ENCODE measurements at regions not wholly inside any gene's neighbourhood (a gene's known extent, or its start where the extent isn't known, plus 50 kb on each side); places are given as distances from the start of the nearest gene placed in this dataset.
A peak's percentile ranks its signal among the peaks of the same experiment; 100 is the strongest.

GRCh38 chr7:47647918-47648250, 66.0 kb upstream of the TNS3 start:
- no peak for DNase-seq (ENCODE audit: low read depth, low spot score)
- H3K4me3 ChIP-seq (ENCODE audit: low read length): no peak overlapping the region

DNA sequence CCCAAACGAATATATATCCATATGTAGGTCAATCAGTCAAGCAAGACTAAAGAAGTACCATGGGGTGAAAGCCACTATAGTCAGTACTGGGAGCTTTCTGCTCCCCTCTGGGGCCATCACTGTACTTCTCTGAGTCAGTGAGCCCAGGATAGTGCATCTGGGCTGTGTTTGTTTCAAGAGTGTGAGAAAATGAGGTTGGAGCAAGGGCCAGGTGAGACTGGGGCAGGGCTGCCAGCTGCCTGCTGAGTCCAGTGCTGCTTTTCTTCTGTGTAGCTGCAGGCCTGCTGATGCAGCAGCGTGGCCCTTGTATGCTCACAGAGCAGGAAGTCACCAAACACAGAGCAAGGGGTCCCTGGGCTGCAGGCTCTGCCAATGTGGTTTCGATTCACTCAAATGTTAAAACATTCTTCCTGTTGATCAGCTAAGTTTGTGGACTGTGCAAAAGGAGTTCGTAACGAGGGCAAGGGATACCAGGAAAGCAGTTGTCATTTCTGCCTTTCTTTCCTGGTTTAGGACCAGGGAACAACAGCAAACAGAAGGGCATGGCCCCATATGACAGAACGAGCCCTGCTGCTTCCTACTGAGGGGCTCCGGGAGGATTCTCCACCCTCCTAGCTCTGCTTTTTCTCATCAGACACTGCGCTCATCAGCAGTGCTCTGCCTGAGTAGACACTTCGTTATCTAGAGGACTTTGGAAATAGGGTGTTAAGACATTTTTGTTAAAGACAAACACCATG, 65.4 kb upstream of the TNS3 start:
- H3K4me3 ChIP-seq (ENCODE audit: low read length): no peak overlapping the region
- peak; percentile 7 for DNase-seq (ENCODE audit: low read depth, low spot score)

- no peak for DNase-seq (ENCODE audit: low read depth, low spot score)
- H3K4me3 ChIP-seq (ENCODE audit: low read length): no peak overlapping the region
Measured at GRCh38 chr7:47643716-47644400, 61.9 kb upstream of the TNS3 start.

DNA sequence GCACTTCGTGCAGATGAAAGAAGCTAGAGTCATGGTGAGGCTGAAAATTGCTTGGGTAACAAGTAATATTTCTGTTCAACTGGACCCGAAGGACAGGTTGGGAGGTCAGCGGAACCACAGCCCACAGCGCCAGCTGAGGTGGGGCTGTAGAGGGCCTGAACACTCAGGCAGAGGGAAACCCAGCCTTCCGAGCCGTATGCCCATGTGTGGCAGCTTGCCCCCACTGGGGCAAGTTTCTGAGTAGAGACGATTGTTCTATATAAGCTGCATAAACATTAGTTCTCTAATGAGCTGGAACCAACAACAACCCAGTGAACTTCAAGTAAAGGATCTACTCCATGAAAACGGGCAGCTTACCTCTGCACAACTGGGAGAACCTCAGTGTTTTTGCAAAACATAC, 58.4 kb upstream of the TNS3 start:
- no peak for DNase-seq (ENCODE audit: low read depth, low spot score)
- H3K4me3 ChIP-seq (ENCODE audit: low read length): no peak overlapping the region

GRCh38 chr7:47639495-47640110, 57.7 kb upstream of the TNS3 start:
- DNase-seq (ENCODE audit: low read depth, low spot score): no peak
- no peak overlapping the region for H3K4me3 ChIP-seq (ENCODE audit: low read length)

- DNase-seq (ENCODE audit: low read depth, low spot score): no peak
- no peak overlapping the region for H3K4me3 ChIP-seq (ENCODE audit: low read length)
Measured at GRCh38 chr7:47638679-47639315, 56.9 kb upstream of the TNS3 start.

DNA sequence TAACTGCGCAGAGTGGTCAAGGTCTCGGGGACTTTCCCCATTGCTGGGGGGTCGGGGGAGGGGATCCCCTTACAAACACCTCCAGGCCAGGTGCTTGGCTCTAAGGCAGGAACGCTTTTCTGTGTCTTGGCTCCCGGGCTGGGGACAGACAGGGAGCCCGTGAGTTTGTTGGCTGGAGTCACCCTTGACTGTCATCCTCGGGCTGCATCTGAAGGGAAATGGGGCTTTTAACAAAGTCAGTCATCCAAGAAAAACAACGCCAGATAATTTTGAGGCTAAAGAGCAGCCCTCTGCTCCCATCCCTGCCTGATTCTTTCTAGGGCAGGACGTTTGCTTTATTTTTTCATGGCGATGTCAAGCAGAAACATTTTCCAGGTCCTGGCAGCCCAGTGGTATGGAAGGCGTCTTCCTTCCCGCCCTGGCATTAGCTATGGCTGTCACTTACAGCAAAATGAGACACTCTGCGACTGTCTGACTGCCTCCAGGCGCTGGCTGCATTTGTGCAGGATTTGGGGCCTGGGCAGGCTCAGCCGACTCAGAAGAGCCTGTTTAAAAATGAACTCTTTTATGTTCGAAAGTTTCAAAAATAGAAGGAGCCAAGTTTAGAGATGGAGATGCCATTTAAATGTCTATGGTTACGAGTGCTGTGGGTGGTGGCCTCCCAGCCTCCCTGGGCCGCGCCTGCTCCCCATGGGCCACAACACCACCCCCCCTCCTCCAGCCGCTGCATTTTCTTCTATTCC, 54.7 kb upstream of the TNS3 start:
- H3K4me3 ChIP-seq (ENCODE audit: low read length): no peak overlapping the region

DNA sequence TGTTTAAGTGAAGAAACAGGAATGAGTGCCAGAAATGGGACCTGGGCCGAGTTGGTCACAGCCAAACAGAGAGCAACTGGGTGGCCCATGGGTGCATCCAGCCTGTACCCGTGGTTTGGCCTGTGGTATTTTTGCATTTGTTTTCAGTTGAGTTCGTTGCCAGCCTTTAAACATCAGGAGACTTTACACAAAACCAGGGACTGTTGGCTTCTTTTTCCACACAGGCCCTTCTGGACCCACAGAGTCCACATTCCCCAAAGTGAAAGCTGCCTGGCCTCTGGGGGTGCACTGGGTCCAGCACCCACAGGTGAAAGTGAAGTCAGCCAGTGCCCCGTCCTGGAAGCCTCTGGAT, 54.1 kb upstream of the TNS3 start:
- no peak for DNase-seq (ENCODE audit: low read depth, low spot score)
- H3K4me3 ChIP-seq (ENCODE audit: low read length): no peak overlapping the region

More for the DNA sequence above, 54.7 kb upstream of the TNS3 start:
- no peak for DNase-seq (ENCODE audit: low read depth, low spot score)

DNA sequence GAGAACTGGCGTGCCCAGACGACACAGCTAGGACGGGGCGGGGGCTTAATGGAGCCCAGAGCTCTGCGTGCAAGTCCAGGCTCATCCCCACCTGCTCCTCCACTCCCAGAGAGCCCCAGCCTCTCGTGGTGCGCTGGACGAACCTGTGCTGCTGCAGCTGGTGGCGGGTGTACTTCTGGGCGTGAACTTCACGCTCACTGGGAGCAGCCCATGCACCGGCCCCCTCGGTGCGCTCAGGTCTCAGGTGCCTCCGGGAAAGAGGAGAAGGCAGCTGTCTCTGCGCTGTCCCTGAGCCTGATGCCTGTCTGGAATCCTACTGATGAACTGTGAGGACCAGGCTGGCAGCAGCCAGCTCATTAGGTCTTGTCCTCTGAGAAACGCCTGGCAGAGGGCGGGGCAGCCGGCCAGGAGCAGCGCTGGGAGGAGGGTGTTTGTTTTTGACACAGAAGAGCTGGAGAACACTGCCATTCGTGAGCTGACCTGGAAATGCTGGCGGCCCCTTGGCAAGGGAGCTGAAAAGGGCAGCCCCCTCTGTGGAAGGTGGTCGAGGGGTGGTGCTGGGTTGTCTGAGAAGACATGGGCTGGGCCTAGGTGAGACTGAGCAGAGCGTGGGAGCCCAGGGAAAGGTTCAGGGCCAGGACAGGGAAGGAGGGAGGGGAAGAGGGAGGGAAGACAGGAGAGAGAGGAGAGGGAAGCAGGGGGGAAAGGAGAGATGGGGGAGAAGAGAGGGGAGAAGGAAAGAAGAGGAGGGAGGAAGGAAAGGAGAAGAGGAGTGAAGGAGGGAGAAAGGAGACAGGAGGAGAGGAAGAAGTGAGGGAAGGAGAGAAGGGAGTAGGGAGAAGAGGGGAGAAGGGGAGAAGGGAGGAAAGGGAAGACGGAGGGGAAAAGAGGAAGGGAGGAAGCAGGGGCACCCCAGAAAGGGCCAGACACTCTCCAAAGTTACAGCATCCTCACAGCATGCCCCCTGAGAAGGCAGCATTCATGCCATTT, 53.5 kb upstream of the TNS3 start:
- no peak for DNase-seq (ENCODE audit: low read depth, low spot score)
- no peak overlapping the region for H3K4me3 ChIP-seq (ENCODE audit: low read length)

DNA sequence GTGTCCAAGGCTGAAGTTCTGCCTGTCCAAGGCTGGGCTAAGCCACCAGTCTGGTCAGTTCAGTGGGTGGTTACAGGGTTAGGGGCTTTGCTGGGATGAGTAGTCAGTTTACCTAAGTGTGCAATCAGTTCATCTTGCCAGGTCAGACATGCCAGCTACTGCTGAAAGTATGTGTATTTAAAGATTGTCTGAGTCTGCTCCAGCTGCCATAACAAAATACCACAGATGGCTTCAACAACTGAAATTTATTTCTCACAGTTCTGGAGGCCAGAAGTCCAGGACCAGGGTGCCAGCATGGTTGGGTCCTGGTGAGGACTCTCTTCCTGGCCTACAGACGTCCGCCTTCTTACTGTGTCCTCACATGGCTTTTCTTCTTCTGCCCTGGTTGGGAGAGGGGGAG, 52.4 kb upstream of the TNS3 start:
- DNase-seq (ENCODE audit: low read depth, low spot score): no peak
- no peak overlapping the region for H3K4me3 ChIP-seq (ENCODE audit: low read length)

- H3K4me3 ChIP-seq (ENCODE audit: low read length): no peak overlapping the region
- no peak for DNase-seq (ENCODE audit: low read depth, low spot score)
Measured at GRCh38 chr7:47633134-47633533, 51.2 kb upstream of the TNS3 start.

Measured in Jurkat, Clone E6-1 (cell line).